Keratinocyte (primary cell): ENCODE measurements at regions not wholly inside any gene's neighbourhood (a gene's known extent, or its start where the extent isn't known, plus 50 kb on each side); places are given as distances from the start of the nearest gene placed in this dataset.

ENCODE experiments used
- DNase-seq: peaks from one replicate; pipeline ENCODE4 v3.0.0-alpha.2; 2011; ENCODE audit warnings: low read depth, missing footprints, low spot score
- FAIRE-seq: peaks from 2 replicates; lab custom pipeline; 2011; peaks lifted over from hg19 to GRCh38; lab: Jason Lieb, UNC
- H2AFZ ChIP-seq: 2 replicates; pipeline ENCODE4 v1.6.0; 2012; ENCODE audit warnings: low read length, control low read depth, inconsistent platforms; ENCODE audit not compliant: control insufficient read depth
- H3K27ac ChIP-seq: 2 replicates; pipeline ENCODE4 v1.5.1; 2011; ENCODE audit warnings: low read length; ENCODE audit not compliant: control insufficient read depth, insufficient read depth
- H3K27me3 ChIP-seq: 3 replicates; pipeline ENCODE4 v1.6.0; 2011; ENCODE audit warnings: low read length; ENCODE audit not compliant: control insufficient read depth, insufficient read depth; ENCODE audit errors: extremely low read depth
- H3K36me3 ChIP-seq, 2 experiments: 2 replicates in 1 of 2; 3 replicates in 1 of 2; pipeline ENCODE4 v1.5.1; 2011; ENCODE audit warnings: low read length in 2 of 2, mild to moderate bottlenecking in 1 of 2; ENCODE audit not compliant: control insufficient read depth in 2 of 2, insufficient read depth in 2 of 2; ENCODE audit errors: extremely low read depth in 1 of 2
- H3K4me1 ChIP-seq: 3 replicates; pipeline ENCODE4 v1.5.1; 2011; ENCODE audit warnings: low read length; ENCODE audit not compliant: control insufficient read depth, insufficient read depth; ENCODE audit errors: extremely low read depth
- H3K4me2 ChIP-seq: 3 replicates; pipeline ENCODE4 v1.6.0; 2011; ENCODE audit warnings: low read depth, low read length; ENCODE audit not compliant: control insufficient read depth, insufficient read depth; ENCODE audit errors: extremely low read depth
- H3K4me3 ChIP-seq, 3 experiments: fragments of 200-600 bp in 1 of 3; sonication (generic) in 1 of 3; 2 replicates in 2 of 3; 3 replicates in 1 of 3; pipeline ENCODE4 v1.5.1; 2011 to 2016; ENCODE audit warnings: low read length in 3 of 3, mild to moderate bottlenecking in 3 of 3, control low read depth in 2 of 3, inconsistent platforms in 1 of 3, low read depth in 1 of 3, mixed read lengths in 1 of 3, mixed run types in 1 of 3, moderate library complexity in 1 of 3; ENCODE audit not compliant: control insufficient read depth in 2 of 3, insufficient read depth in 2 of 3; ENCODE audit errors: extremely low read depth in 1 of 3
- H3K79me2 ChIP-seq: 2 replicates; pipeline ENCODE4 v1.6.0; 2012; ENCODE audit warnings: low read length; ENCODE audit not compliant: control insufficient read depth, insufficient read depth
- H3K9ac ChIP-seq: 3 replicates; pipeline ENCODE4 v1.6.0; 2011; ENCODE audit warnings: low read length; ENCODE audit not compliant: control insufficient read depth, insufficient read depth; ENCODE audit errors: extremely low read depth
- H3K9me1 ChIP-seq: 3 replicates; pipeline ENCODE4 v1.6.0; 2011; ENCODE audit warnings: low read length; ENCODE audit not compliant: control insufficient read depth, insufficient read depth; ENCODE audit errors: extremely low read depth
- H3K9me3 ChIP-seq: 2 replicates; pipeline ENCODE4 v1.5.1; 2012; ENCODE audit warnings: low read depth, low read length; ENCODE audit not compliant: control insufficient read depth
- H4K20me1 ChIP-seq: 3 replicates; pipeline ENCODE4 v1.6.0; 2011; ENCODE audit warnings: low read length; ENCODE audit not compliant: control insufficient read depth, insufficient read depth; ENCODE audit errors: extremely low read depth
- EZH2 ChIP-seq: IDR thresholded peaks from one replicate; pipeline ENCODE4 v1.6.1; 2012; ENCODE audit warnings: inconsistent platforms, mild to moderate bottlenecking, low read length, moderate library complexity
- dilution Hi-C: fragments of 300-500 bp; cut with MboI; formaldehyde crosslinking; loops from one replicate; pipeline ENCODE4 v1.7.0; 2020; ENCODE audit warnings: low sequenced_read_pairs; ENCODE audit not compliant: extremely low pct_ligation_motif_present
- TF ChIP-seq, protein P1 (sequence below), 3 experiments: IDR thresholded peaks in 1 of 3; conservative IDR thresholded peaks in 1 of 3; optimal IDR thresholded peaks in 1 of 3; 2 replicates in 2 of 3; 3 replicates in 1 of 3; pipeline versions ENCODE3 to v1.5.1; 2011; ENCODE audit warnings: low read length in 3 of 3, mild to moderate bottlenecking in 3 of 3, moderate library complexity in 2 of 3, control low read depth in 1 of 3, inconsistent platforms in 1 of 3; ENCODE audit not compliant: insufficient read depth in 2 of 3; ENCODE audit errors: extremely low read depth in 1 of 3

DNA sequence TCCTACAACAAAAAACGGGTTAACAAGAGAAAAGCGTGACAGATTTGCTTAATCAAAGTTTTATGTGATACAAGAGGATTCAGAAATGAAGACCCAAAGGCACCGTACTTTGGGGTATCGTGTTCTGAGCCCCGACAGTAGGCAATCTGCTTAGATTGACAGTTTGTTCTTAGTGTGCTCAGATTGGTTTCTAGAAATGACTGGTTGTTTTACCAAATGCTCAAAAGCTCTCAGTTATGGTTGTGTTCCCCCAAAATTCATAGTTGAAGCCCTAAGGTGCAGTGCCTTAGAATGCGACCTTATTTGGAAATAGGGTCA is 102.7 kb downstream of the RASSF10 start:
- FAIRE-seq: no peak
- no peaks in the 10 kb centered on the region for H3K9me1 ChIP-seq
- peaks cover 3% of the 10 kb centered on the region for H3K9me3 ChIP-seq
- H3K27me3 ChIP-seq: no peaks in the 10 kb centered on the region
- DNase-seq: no peak
- H2AFZ ChIP-seq: no peak overlapping the region
- H3K4me2 ChIP-seq: no peak overlapping the region
- no peaks in the 10 kb centered on the region for H3K79me2 ChIP-seq
- dilution Hi-C loops: no loop called here
- no peak overlapping the region for H3K9ac ChIP-seq
- H3K4me1 ChIP-seq: peaks cover 34% of the 10 kb centered on the region
- H3K27ac ChIP-seq: no peak overlapping the region
- no peaks in the 10 kb centered on the region for H4K20me1 ChIP-seq
- H3K4me3 ChIP-seq: no peak overlapping the region
- H3K36me3 ChIP-seq: no peaks in the 10 kb centered on the region
- TF ChIP-seq EZH2: no peak
- TF ChIP-seq, protein P1, sequence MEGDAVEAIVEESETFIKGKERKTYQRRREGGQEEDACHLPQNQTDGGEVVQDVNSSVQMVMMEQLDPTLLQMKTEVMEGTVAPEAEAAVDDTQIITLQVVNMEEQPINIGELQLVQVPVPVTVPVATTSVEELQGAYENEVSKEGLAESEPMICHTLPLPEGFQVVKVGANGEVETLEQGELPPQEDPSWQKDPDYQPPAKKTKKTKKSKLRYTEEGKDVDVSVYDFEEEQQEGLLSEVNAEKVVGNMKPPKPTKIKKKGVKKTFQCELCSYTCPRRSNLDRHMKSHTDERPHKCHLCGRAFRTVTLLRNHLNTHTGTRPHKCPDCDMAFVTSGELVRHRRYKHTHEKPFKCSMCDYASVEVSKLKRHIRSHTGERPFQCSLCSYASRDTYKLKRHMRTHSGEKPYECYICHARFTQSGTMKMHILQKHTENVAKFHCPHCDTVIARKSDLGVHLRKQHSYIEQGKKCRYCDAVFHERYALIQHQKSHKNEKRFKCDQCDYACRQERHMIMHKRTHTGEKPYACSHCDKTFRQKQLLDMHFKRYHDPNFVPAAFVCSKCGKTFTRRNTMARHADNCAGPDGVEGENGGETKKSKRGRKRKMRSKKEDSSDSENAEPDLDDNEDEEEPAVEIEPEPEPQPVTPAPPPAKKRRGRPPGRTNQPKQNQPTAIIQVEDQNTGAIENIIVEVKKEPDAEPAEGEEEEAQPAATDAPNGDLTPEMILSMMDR (optimal IDR thresholded peaks at IDR 0.05 in 1 of 3, IDR thresholded peaks at IDR 0.05 in 1 of 3, conservative IDR thresholded peaks at IDR 0.05 in 1 of 3; ENCODE audit: extremely low read depth in 1 of 3, insufficient read depth in 2 of 3, low read length in 3 of 3): no peak

DNA sequence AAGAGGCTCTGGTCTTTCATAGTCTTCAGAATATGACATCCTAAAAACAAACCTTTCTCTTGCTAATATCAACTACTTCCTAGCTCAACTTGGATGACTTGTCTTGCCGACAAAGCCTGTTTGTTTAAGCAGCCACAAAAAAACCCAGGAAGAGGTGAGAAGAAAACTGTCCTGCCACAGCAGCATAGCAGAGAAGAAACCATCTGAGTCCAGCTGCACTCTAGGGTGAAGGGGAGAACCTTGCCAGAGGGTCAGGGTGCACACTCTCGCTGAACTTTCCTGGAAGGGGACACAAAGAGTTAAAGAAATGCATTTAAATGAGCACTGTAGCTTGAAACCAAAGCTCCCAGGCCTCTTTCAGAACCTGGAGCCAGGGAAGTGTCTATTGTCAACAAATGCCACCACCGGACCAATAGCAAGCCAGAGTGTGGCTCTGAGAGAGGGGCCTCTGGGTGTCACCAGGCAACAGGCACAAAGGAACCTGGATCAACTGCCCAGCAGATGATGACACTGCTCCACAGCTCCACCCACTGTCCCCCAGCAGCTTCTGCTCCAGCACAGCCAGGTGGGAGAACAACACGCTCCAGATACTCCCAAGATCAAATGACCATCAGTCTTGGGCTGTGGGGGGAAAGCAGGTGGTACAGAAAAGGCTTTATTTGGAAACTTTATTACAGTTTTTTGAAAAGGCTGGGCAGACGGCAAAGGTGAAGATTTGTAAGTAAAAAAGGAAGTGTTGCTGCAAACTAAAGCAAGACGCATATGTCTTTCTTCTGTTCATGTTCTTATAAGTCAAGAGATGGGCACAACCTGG is 105.7 kb downstream of the RASSF10 start:
- H2AFZ ChIP-seq: no peak overlapping the region
- dilution Hi-C loops: no loop called here
- DNase-seq (no peak), FAIRE-seq (no peak)
- H3K36me3 ChIP-seq: no peaks in the 10 kb centered on the region
- H3K9me3 ChIP-seq: no peaks in the 10 kb centered on the region
- no peak overlapping the region for H3K4me2 ChIP-seq
- TF ChIP-seq EZH2: no peak
- TF ChIP-seq, protein P1 (optimal IDR thresholded peaks at IDR 0.05 in 1 of 3, IDR thresholded peaks at IDR 0.05 in 1 of 3, conservative IDR thresholded peaks at IDR 0.05 in 1 of 3; ENCODE audit: extremely low read depth in 1 of 3, insufficient read depth in 2 of 3, low read length in 3 of 3): peak in 2 of 3 experiments; percentile 14 to 63
- H3K9me1 ChIP-seq: no peaks in the 10 kb centered on the region
- peaks cover 47% of the 10 kb centered on the region for H3K4me1 ChIP-seq
- no peak overlapping the region for H3K27ac ChIP-seq
- no peak overlapping the region for H3K9ac ChIP-seq
- H3K27me3 ChIP-seq: no peaks in the 10 kb centered on the region
- no peak overlapping the region for H3K4me3 ChIP-seq
- no peaks in the 10 kb centered on the region for H4K20me1 ChIP-seq
- H3K79me2 ChIP-seq: no peaks in the 10 kb centered on the region
